Effector memory CD4-positive, alpha-beta T cell (primary cell): ENCODE measurements at regions not wholly inside any gene's neighbourhood (a gene's known extent, or its start where the extent isn't known, plus 50 kb on each side); places are given as distances from the start of the nearest gene placed in this dataset.

Experiments used
- DNase-seq, 3 donors: peaks; one replicate each; pipeline ENCODE4 v3.0.0-alpha.2; 2020
- H3K27ac ChIP-seq: 2 replicates; pipeline ENCODE4 v1.7.0; 2013; ENCODE audit warnings: mild to moderate bottlenecking, low read length, moderate library complexity; ENCODE audit not compliant: insufficient read depth, poor library complexity, severe bottlenecking
- H3K27me3 ChIP-seq: replicated peaks from 2 replicates; pipeline ENCODE4 v1.7.0; 2013; ENCODE audit warnings: mild to moderate bottlenecking, low read length; ENCODE audit not compliant: insufficient read depth, control insufficient read depth, poor library complexity, severe bottlenecking
- H3K36me3 ChIP-seq: 2 replicates; pipeline ENCODE4 v1.7.0; 2013; ENCODE audit warnings: mild to moderate bottlenecking, low read length, moderate library complexity; ENCODE audit not compliant: control insufficient read depth, insufficient read depth
- H3K4me1 ChIP-seq: 2 replicates; pipeline ENCODE4 v1.7.0; 2013; ENCODE audit warnings: low read length, mild to moderate bottlenecking; ENCODE audit not compliant: control insufficient read depth, insufficient read depth, poor library complexity, severe bottlenecking
- H3K4me3 ChIP-seq: 2 replicates; pipeline ENCODE4 v1.7.0; 2013; ENCODE audit warnings: low read length, low read depth, mild to moderate bottlenecking; ENCODE audit not compliant: insufficient read depth, poor library complexity, severe bottlenecking
- H3K9me3 ChIP-seq: 2 replicates; pipeline ENCODE4 v1.7.0; 2013; ENCODE audit warnings: mild to moderate bottlenecking, low read length, moderate library complexity; ENCODE audit not compliant: control insufficient read depth

GRCh38 chr3:9301091-9301490 lies 51.6 kb upstream of the SRGAP3 start:
- no peak for DNase-seq
- H3K27ac ChIP-seq, result no peak overlapping the region
- no peak overlapping the region for H3K4me3 ChIP-seq
- H3K4me1 ChIP-seq, result no peaks in the 10 kb centered on the region
- H3K9me3 ChIP-seq, result no peaks in the 10 kb centered on the region
- H3K27me3 ChIP-seq, result peaks cover 3% of the 10 kb centered on the region
- H3K36me3 ChIP-seq, result no peaks in the 10 kb centered on the region

- Histone ChIP-seq H3K36me3 (no peaks in the 10 kb centered on the region), H3K9me3 (no peaks in the 10 kb centered on the region), H3K27me3 (peaks cover 3% of the 10 kb centered on the region), H3K4me3 (no peak overlapping the region), H3K27ac (no peak overlapping the region), H3K4me1 (no peaks in the 10 kb centered on the region)
- no peak for DNase-seq
These were observed 52.4 kb upstream of the SRGAP3 start for GRCh38 chr3:9301798-9302197.

GRCh38 chr3:9302425-9303181 lies 53.2 kb upstream of the SRGAP3 start:
- Histone ChIP-seq H3K4me1 (no peaks in the 10 kb centered on the region), H3K36me3 (no peaks in the 10 kb centered on the region), H3K9me3 (no peaks in the 10 kb centered on the region), H3K4me3 (peak overlapping the region; percentile 26), H3K27ac (no peak overlapping the region), H3K27me3 (peaks cover 3% of the 10 kb centered on the region)
- peak; percentile 47 to 59 (median 56) for DNase-seq

GRCh38 chr3:9308298-9308990 lies 54.4 kb upstream of the THUMPD3 start:
- H3K4me3 ChIP-seq, result no peak overlapping the region
- DNase-seq, result no peak
- H3K4me1 ChIP-seq, result no peaks in the 10 kb centered on the region
- H3K27me3 ChIP-seq, result no peaks in the 10 kb centered on the region
- H3K27ac ChIP-seq, result no peak overlapping the region
- H3K36me3 ChIP-seq, result no peaks in the 10 kb centered on the region
- H3K9me3 ChIP-seq, result no peaks in the 10 kb centered on the region

GRCh38 chr3:9310043-9310442 lies 52.8 kb upstream of the THUMPD3 start:
- DNase-seq, result no peak
- no peak overlapping the region for H3K4me3 ChIP-seq
- H3K9me3 ChIP-seq, result no peaks in the 10 kb centered on the region

GRCh38 chr3:9311228-9311627 lies 51.6 kb upstream of the THUMPD3 start:
- Histone ChIP-seq H3K4me3 (no peak overlapping the region), H3K9me3 (no peaks in the 10 kb centered on the region), H3K27me3 (no peaks in the 10 kb centered on the region), H3K36me3 (no peaks in the 10 kb centered on the region), H3K4me1 (no peaks in the 10 kb centered on the region), H3K27ac (no peak overlapping the region)
- DNase-seq, result no peak

More at GRCh38 chr3:9310043-9310442, 52.8 kb upstream of the THUMPD3 start:
- Histone ChIP-seq H3K4me1 (no peaks in the 10 kb centered on the region), H3K27ac (no peak overlapping the region), H3K36me3 (no peaks in the 10 kb centered on the region), H3K27me3 (no peaks in the 10 kb centered on the region)
